Fibroblast of skin of left biceps (primary cell): ENCODE measurements at regions not wholly inside any gene's neighbourhood (a gene's known extent, or its start where the extent isn't known, plus 50 kb on each side); places are given as distances from the start of the nearest gene placed in this dataset.
A peak's percentile ranks its signal among the peaks of the same experiment; 100 is the strongest.
"Not testable (repeated sequence)": the region's sequence is repeated elsewhere in the genome, so short reads cannot be mapped to it uniquely, and the experiment has no call there.

Source experiments
- DNase-seq, 2 experiments: peaks; one replicate each; pipeline ENCODE4 v3.0.0-alpha.2; 2013; ENCODE audit warnings: low read depth in 2 of 2

GRCh38 chr6:163706500-163707087 is 292.1 kb downstream of the QKI start:
- no peak for DNase-seq

- no peak for DNase-seq
Measured at GRCh38 chr6:163705923-163706322, 291.4 kb downstream of the QKI start.

- DNase-seq = no peak
Measured at GRCh38 chr6:163702736-163703135, 288.2 kb downstream of the QKI start.

- no peak for DNase-seq
Measured at GRCh38 chr6:163701762-163702161, 287.2 kb downstream of the QKI start.

GRCh38 chr6:163698086-163698485 is 283.6 kb downstream of the QKI start:
- DNase-seq = no peak

GRCh38 chr6:163696311-163696710 is 281.8 kb downstream of the QKI start:
- not testable (repeated sequence) for DNase-seq

- DNase-seq = no peak
Measured at GRCh38 chr6:163695414-163695864, 280.9 kb downstream of the QKI start.

GRCh38 chr6:163694988-163695398 is 280.5 kb downstream of the QKI start:
- DNase-seq = no peak

GRCh38 chr6:163694072-163694471 is 279.6 kb downstream of the QKI start:
- DNase-seq = no peak

- no peak for DNase-seq
Measured at GRCh38 chr6:163691049-163691448, 276.5 kb downstream of the QKI start.

GRCh38 chr6:163688739-163689362 is 274.3 kb downstream of the QKI start:
- peak; percentile 24 to 28 for DNase-seq

- no peak for DNase-seq
Measured at GRCh38 chr6:163687075-163687474, 272.6 kb downstream of the QKI start.

GRCh38 chr6:163686301-163686700 is 271.8 kb downstream of the QKI start:
- no peak for DNase-seq

GRCh38 chr6:163683105-163683622 is 268.6 kb downstream of the QKI start:
- DNase-seq = no peak

GRCh38 chr6:163679753-163680152 is 265.2 kb downstream of the QKI start:
- peak in 1 of 2 experiments; percentile 2 for DNase-seq

- DNase-seq = no peak
Measured at GRCh38 chr6:163679012-163679660, 264.6 kb downstream of the QKI start.

GRCh38 chr6:163675611-163676010 is 261.1 kb downstream of the QKI start:
- DNase-seq = no peak

GRCh38 chr6:163672710-163673109 is 258.2 kb downstream of the QKI start:
- DNase-seq = no peak

- no peak for DNase-seq
Measured at GRCh38 chr6:163671791-163672190, 257.3 kb downstream of the QKI start.

GRCh38 chr6:163671355-163671754 is 256.8 kb downstream of the QKI start:
- no peak for DNase-seq

GRCh38 chr6:163670336-163670735 is 255.8 kb downstream of the QKI start:
- DNase-seq = no peak

GRCh38 chr6:163668061-163668426 is 253.5 kb downstream of the QKI start:
- no peak for DNase-seq
